HCT116 (cell line): ENCODE measurements at regions not wholly inside any gene's neighbourhood (a gene's known extent, or its start where the extent isn't known, plus 50 kb on each side); places are given as distances from the start of the nearest gene placed in this dataset.

ENCODE experiments used
- ATAC-seq: fragments of 200-7000 bp; cut with Tn5 transposase; 2 replicates; pipeline ENCODE4 v1.9.1; 2020; ENCODE audit warnings: mild to moderate bottlenecking, moderate library complexity
- BruUV-seq: library from RNA; stranded (reverse); fragments of 400-500 nt; replicated peaks from 2 replicates; lab custom pipeline; 2021; lab: Mats Ljungman, UMichigan
- CTCF ChIA-PET: fragments of 300-600 bp; sonication (Branson Sonifier 250); formaldehyde crosslinking; loops from one replicate; lab custom pipeline; 2021; ENCODE audit warnings: antibody characterized with exemption; lab: Charles Lee
- POLR2A ChIA-PET: fragments of 300-600, 350-600 bp; sonication (Branson Sonifier 250); formaldehyde crosslinking; loops from one replicate; lab custom pipeline; 2021; ENCODE audit warnings: antibody characterized with exemption; lab: Charles Lee
- RAD21 ChIA-PET, 2 experiments: fragments of 300-600 bp; sonication (Branson Sonifier 250); formaldehyde crosslinking; loops; one replicate each; lab custom pipeline; 2023; ENCODE audit warnings: low total read pairs in 2 of 2; ENCODE audit not compliant: uncharacterized antibody in 2 of 2, unreplicated experiment in 2 of 2, low non-redundant PET in 1 of 2; lab: Charles Lee
- DNase-seq: peaks from one replicate; pipeline ENCODE4 v3.0.0-alpha.2; 2010; ENCODE audit warnings: low read depth, low spot score
- H2AFZ ChIP-seq: fragments of 200-600 bp; shearing (Covaris generic), sonication (generic); 2 replicates; pipeline ENCODE4 v1.6.1; 2017; ENCODE audit warnings: low read depth, mixed run types, mixed read lengths, antibody characterized with exemption, low read length; ENCODE audit not compliant: poor library complexity, severe bottlenecking
- H3K27ac ChIP-seq: 2 replicates; pipeline ENCODE4 v1.5.1; 2012; ENCODE audit warnings: low read depth, low read length
- H3K27me3 ChIP-seq: fragments of 200-600 bp; sonication (generic); 2 replicates; pipeline ENCODE4 v1.6.1; 2016; ENCODE audit warnings: mixed run types, low read length, mixed read lengths; ENCODE audit not compliant: insufficient read depth
- H3K36me3 ChIP-seq, 2 experiments: fragments of 200-500 bp in 1 of 2; fragments of 200-600 bp in 1 of 2; sonication (Bioruptor generic) in 1 of 2; sonication (generic) in 1 of 2; 2 replicates each; pipeline versions ENCODE4 v1.5.1 to v1.6.1; 2014 to 2016; ENCODE audit warnings: low read length in 2 of 2, inconsistent platforms in 1 of 2, mixed read lengths in 1 of 2, mixed run types in 1 of 2; ENCODE audit not compliant: insufficient read depth in 2 of 2, control insufficient read depth in 1 of 2
- H3K4me1 ChIP-seq, 2 experiments: fragments of 200-600 bp in 1 of 2; sonication (generic) in 1 of 2; 2 replicates each; pipeline versions ENCODE4 v1.5.1 to v1.6.1; 2012 to 2017; ENCODE audit warnings: low read length in 2 of 2, inconsistent platforms in 1 of 2, mild to moderate bottlenecking in 1 of 2, mixed read lengths in 1 of 2, mixed run types in 1 of 2, moderate library complexity in 1 of 2; ENCODE audit not compliant: insufficient read depth in 2 of 2, control insufficient read depth in 1 of 2
- H3K4me2 ChIP-seq: fragments of 200-600 bp; sonication (generic); 2 replicates; pipeline ENCODE4 v1.6.1; 2017; ENCODE audit warnings: mixed run types, low read length, mixed read lengths
- H3K4me3 ChIP-seq, 2 experiments: fragments of 200-600 bp in 1 of 2; sonication (generic) in 1 of 2; replicated peaks in 1 of 2; 2 replicates each; pipeline ENCODE4 v1.5.1; 2011 to 2016; ENCODE audit warnings: low read length in 2 of 2, control low read depth in 1 of 2, low read depth in 1 of 2, mild to moderate bottlenecking in 1 of 2, mixed read lengths in 1 of 2, mixed run types in 1 of 2
- H3K79me2 ChIP-seq: fragments of 200-600 bp; sonication (generic); 2 replicates; pipeline ENCODE4 v1.6.1; 2017; ENCODE audit warnings: mild to moderate bottlenecking, mixed run types, low read length, moderate library complexity, mixed read lengths; ENCODE audit not compliant: insufficient read depth
- H3K9ac ChIP-seq: fragments of 200-600 bp; sonication (generic); 2 replicates; pipeline ENCODE4 v1.6.1; 2016; ENCODE audit warnings: low read length, mixed read lengths
- H3K9me2 ChIP-seq: fragments of 200-600 bp; sonication (generic), shearing (Covaris generic); 2 replicates; pipeline ENCODE4 v1.6.1; 2017; ENCODE audit warnings: mixed run types, mild to moderate bottlenecking, moderate library complexity; ENCODE audit not compliant: insufficient read depth
- H3K9me3 ChIP-seq, 2 experiments: fragments of 200-500 bp in 1 of 2; fragments of 200-600 bp in 1 of 2; sonication (Bioruptor generic) in 1 of 2; sonication (generic) in 1 of 2; 2 replicates each; pipeline ENCODE4 v1.6.1; 2014 to 2017; ENCODE audit warnings: low read length in 2 of 2, mixed read lengths in 2 of 2, inconsistent platforms in 1 of 2, low read depth in 1 of 2, mild to moderate bottlenecking in 1 of 2, mixed run types in 1 of 2, moderate library complexity in 1 of 2; ENCODE audit not compliant: control insufficient read depth in 1 of 2, insufficient read depth in 1 of 2
- H4K20me1 ChIP-seq: fragments of 200-600 bp; sonication (generic), shearing (Covaris generic); 2 replicates; pipeline ENCODE4 v1.6.1; 2017; ENCODE audit warnings: mixed run types, mild to moderate bottlenecking, moderate library complexity; ENCODE audit not compliant: insufficient read depth
- ATF3 ChIP-seq: IDR thresholded peaks from 2 replicates; pipeline ENCODE4 v1.6.1; 2012
- CBX3 ChIP-seq: IDR thresholded peaks from 2 replicates; pipeline ENCODE4 v1.6.1; 2012; ENCODE audit warnings: low read depth
- CTCF ChIP-seq, 3 experiments: fragments of 200-600 bp in 1 of 3; sonication (generic) in 1 of 3; IDR thresholded peaks in 2 of 3; conservative IDR thresholded peaks in 1 of 3; 2 replicates each; pipeline ENCODE4 v1.5.1; 2012 to 2017; ENCODE audit warnings: low read depth in 2 of 3, low read length in 2 of 3, antibody characterized with exemption in 1 of 3, borderline replicate concordance in 1 of 3, control low read depth in 1 of 3, mild to moderate bottlenecking in 1 of 3, mixed read lengths in 1 of 3, mixed run types in 1 of 3, moderate library complexity in 1 of 3; ENCODE audit not compliant: insufficient read depth in 1 of 3
- EGR1 ChIP-seq: IDR thresholded peaks from 2 replicates; pipeline ENCODE4 v1.6.1; 2012; ENCODE audit warnings: low read depth
- EZH2 ChIP-seq: fragments of 200-600 bp; sonication (generic); IDR thresholded peaks from 2 replicates; pipeline ENCODE4 v1.6.1; 2017; ENCODE audit warnings: antibody characterized with exemption, mixed run types
- EZH2phosphoT487 ChIP-seq: fragments of 200-600 bp; IDR thresholded peaks from 2 replicates; pipeline ENCODE4 v1.6.1; 2018; ENCODE audit warnings: antibody characterized with exemption, borderline replicate concordance
- FOSL1 ChIP-seq: IDR thresholded peaks from 2 replicates; pipeline ENCODE4 v1.6.1; 2012; ENCODE audit warnings: low read depth
- MAX ChIP-seq: IDR thresholded peaks from 2 replicates; pipeline ENCODE4 v1.6.1; 2012
- POLR2A ChIP-seq: IDR thresholded peaks from 2 replicates; pipeline ENCODE4 v1.7.0; 2011; ENCODE audit warnings: borderline replicate concordance; ENCODE audit not compliant: insufficient read depth, insufficient read length; ENCODE audit errors: extremely low read depth
- RAD21 ChIP-seq: IDR thresholded peaks from 2 replicates; pipeline ENCODE4 v1.6.1; 2012; ENCODE audit warnings: low read depth, mild to moderate bottlenecking
- SIN3A ChIP-seq: IDR thresholded peaks from 2 replicates; pipeline ENCODE4 v1.6.1; 2012; ENCODE audit warnings: low read depth
- TCF7L2 ChIP-seq: IDR thresholded peaks from 2 replicates; pipeline ENCODE4 v1.7.0; 2011; ENCODE audit warnings: borderline replicate concordance, inconsistent platforms; ENCODE audit not compliant: insufficient read depth, insufficient read length; ENCODE audit errors: extremely low read depth
- YY1 ChIP-seq: IDR thresholded peaks from 2 replicates; pipeline ENCODE4 v1.6.1; 2011; ENCODE audit warnings: low read length, low read depth, moderate library complexity, mild to moderate bottlenecking; ENCODE audit not compliant: insufficient replicate concordance; ENCODE audit errors: extremely low read depth
- ZFX ChIP-seq: fragments of 450-650 bp; IDR thresholded peaks from 2 replicates; pipeline ENCODE4 v1.6.1; 2017
- ZNF274 ChIP-seq: fragments of 200-500 bp; sonication (Bioruptor generic); IDR thresholded peaks from 2 replicates; pipeline ENCODE4 v1.6.1; 2014; ENCODE audit warnings: mild to moderate bottlenecking, low read depth, low read length, inconsistent platforms
- intact Hi-C: fragments of 100-400 bp; cut with micrococcal nuclease; formaldehyde crosslinking; loops from 2 replicates; pipeline ENCODE4 v1.10.0; 2022

- no TSS peak for BruUV-seq
- H3K27me3 ChIP-seq, result peaks cover 3% of the 10 kb centered on the region; the same call in 1 of the 2 replicates
- TF ChIP-seq RAD21, result no peak
- TF ChIP-seq ZFX, result no peak
- no peak for TF ChIP-seq MAX
- TF ChIP-seq EZH2, result no peak
- TF ChIP-seq ZNF274, result no peak
- no peak for TF ChIP-seq ATF3
- no peak for TF ChIP-seq EGR1
- no peak for TF ChIP-seq CBX3
- TF ChIP-seq CTCF (IDR thresholded peaks at IDR 0.05 in 2 of 3, conservative IDR thresholded peaks at IDR 0.05 in 1 of 3; ENCODE audit: borderline replicate concordance in 1 of 3, insufficient read depth in 1 of 3, low read depth in 2 of 3, low read length in 2 of 3), result no peak
- no peak for TF ChIP-seq TCF7L2
- TF ChIP-seq EZH2phosphoT487, result no peak
- TF ChIP-seq FOSL1, result no peak
- TF ChIP-seq YY1, result no peak
- TF ChIP-seq POLR2A, result no peak
- TF ChIP-seq SIN3A, result no peak
- no peak overlapping the region for H3K27ac ChIP-seq
- ATAC-seq (no peak), DNase-seq (no peak)
- H4K20me1 ChIP-seq, result no peaks in the 10 kb centered on the region
- H3K9ac ChIP-seq, result no peak overlapping the region
- no peaks in the 10 kb centered on the region for H3K4me1 ChIP-seq
- POLR2A ChIA-PET, result no interaction called here
- CTCF ChIA-PET, result no interaction called here
- H3K4me2 ChIP-seq, result no peak overlapping the region
- H3K79me2 ChIP-seq, result no peaks in the 10 kb centered on the region
- H3K4me3 ChIP-seq, result no peak overlapping the region
- intact Hi-C loops, result no loop called here
- H3K36me3 ChIP-seq, result no peaks in the 10 kb centered on the region
- H3K9me3 ChIP-seq, result no peaks in the 10 kb centered on the region
- no peak overlapping the region for H2AFZ ChIP-seq
- H3K9me2 ChIP-seq, result no peaks in the 10 kb centered on the region
- RAD21 ChIA-PET, result no interaction called here
Observed at GRCh38 chr14:98775892-98776291, 496.1 kb downstream of the BCL11B start.
